GM12875 (cell line): ENCODE measurements at regions not wholly inside any gene's neighbourhood (a gene's known extent, or its start where the extent isn't known, plus 50 kb on each side); places are given as distances from the start of the nearest gene placed in this dataset.

ENCODE experiments used
- H3K4me3 ChIP-seq: one replicate; pipeline ENCODE4 v1.5.1; 2011; ENCODE audit warnings: low read depth, low read length, control low read depth
- TF ChIP-seq, protein P1 (sequence below): IDR thresholded peaks from 2 replicates; pipeline ENCODE4 v1.5.1; 2011; ENCODE audit warnings: low read depth, mild to moderate bottlenecking, control low read depth, inconsistent platforms, low read length, moderate library complexity, borderline replicate concordance; ENCODE audit not compliant: insufficient read depth

DNA sequence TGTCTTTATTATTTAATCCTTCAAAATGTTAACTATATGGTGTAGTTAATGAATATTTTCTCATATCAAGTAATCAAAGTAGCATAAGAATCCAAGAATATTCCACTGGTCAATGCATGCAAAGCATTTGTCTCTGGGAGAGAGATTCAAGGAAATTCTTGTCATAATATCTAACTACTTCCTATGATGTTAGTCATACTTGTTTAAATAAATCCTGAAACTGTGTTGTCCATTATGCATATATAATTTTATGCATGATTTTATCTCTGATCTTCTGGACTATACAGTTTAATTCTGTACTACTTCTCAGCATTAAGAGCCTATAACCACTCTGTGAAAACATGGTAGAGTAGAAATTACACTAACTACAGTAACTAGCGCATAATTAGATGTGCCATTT, 388.3 kb downstream of the NR4A2 start:
- TF ChIP-seq, protein P1, sequence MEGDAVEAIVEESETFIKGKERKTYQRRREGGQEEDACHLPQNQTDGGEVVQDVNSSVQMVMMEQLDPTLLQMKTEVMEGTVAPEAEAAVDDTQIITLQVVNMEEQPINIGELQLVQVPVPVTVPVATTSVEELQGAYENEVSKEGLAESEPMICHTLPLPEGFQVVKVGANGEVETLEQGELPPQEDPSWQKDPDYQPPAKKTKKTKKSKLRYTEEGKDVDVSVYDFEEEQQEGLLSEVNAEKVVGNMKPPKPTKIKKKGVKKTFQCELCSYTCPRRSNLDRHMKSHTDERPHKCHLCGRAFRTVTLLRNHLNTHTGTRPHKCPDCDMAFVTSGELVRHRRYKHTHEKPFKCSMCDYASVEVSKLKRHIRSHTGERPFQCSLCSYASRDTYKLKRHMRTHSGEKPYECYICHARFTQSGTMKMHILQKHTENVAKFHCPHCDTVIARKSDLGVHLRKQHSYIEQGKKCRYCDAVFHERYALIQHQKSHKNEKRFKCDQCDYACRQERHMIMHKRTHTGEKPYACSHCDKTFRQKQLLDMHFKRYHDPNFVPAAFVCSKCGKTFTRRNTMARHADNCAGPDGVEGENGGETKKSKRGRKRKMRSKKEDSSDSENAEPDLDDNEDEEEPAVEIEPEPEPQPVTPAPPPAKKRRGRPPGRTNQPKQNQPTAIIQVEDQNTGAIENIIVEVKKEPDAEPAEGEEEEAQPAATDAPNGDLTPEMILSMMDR: no peak
- no peak overlapping the region for H3K4me3 ChIP-seq

- H3K4me3 ChIP-seq: no peak overlapping the region
- TF ChIP-seq, protein P1: no peak
Observed at GRCh38 chr2:155930312-155930711, 402.2 kb downstream of the NR4A2 start.

- H3K4me3 ChIP-seq: no peak overlapping the region
- TF ChIP-seq, protein P1: no peak
Observed at GRCh38 chr2:155917380-155917779, 415.1 kb downstream of the NR4A2 start.

DNA sequence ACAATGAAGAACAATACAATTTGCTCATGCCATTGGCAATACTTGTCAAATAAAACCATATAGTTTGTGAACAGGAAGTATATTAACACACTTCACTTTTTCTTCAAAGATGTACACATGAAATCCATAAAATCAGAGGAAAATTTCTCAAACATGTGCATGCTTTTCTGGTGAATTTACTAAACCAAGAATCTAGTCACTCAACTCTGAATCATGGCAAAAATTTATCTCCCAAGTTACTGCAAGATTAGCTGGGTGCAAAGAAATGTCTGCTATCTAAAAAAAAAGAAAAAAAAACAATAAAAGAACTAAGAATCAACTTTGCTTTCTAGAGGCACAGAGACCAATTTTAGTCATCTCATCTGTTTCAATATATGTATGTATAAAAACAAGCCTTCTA, 419.2 kb downstream of the NR4A2 start:
- TF ChIP-seq, protein P1: no peak
- no peak overlapping the region for H3K4me3 ChIP-seq

GRCh38 chr2:155908567-155908966, 424.0 kb downstream of the NR4A2 start:
- H3K4me3 ChIP-seq: no peak overlapping the region
- TF ChIP-seq, protein P1: no peak

DNA sequence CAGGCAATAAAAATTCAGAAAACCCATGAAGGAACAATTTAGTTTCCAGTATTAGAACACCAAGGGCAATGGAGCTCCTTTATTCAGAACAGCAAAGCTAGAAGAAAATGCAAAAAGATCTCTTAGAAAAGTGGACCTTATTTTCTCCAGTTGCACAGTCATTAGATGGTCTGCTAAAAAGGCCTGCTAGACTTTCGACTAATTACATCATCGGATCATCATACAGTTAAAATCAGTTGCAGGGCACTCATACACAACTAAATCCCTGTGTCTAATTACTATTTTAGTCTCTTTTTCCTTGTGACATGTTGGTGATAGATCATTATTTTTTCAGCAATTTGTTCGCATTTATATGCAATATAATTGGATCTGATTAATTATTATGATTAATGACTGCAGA, 425.3 kb downstream of the NR4A2 start:
- H3K4me3 ChIP-seq: no peak overlapping the region
- TF ChIP-seq, protein P1: no peak

DNA sequence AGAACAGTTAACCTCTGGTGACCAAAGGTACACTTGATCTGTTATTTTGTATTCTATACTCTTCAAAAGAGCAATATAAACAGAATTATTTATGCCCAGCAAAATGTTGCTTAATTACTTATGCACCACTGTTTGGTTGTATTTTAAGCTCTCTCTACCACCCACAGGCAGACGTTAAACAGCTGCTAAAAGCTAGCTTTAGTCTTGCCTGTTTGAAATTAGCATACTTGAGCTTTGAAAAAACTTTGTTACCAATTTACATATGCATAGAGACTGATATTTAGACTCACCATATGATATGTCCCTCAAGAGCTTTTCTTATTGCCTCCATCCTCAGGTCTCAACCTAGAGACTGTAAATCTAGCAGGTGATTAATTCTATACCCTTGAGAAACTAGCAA, 426.9 kb downstream of the NR4A2 start:
- H3K4me3 ChIP-seq: no peak overlapping the region
- TF ChIP-seq, protein P1: no peak
